Heart left ventricle (tissue), 13 donors: ENCODE measurements at regions not wholly inside any gene's neighbourhood (a gene's known extent, or its start where the extent isn't known, plus 50 kb on each side); places are given as distances from the start of the nearest gene placed in this dataset.

ENCODE experiments used
- CTCF ChIP-seq, 12 donors: fragments of 200-600 bp; sonication (generic) in 4 of 12; IDR thresholded peaks; one replicate each; pipeline versions ENCODE4 v1.5.0 to v1.8.0; 2018 to 2022; ENCODE audit warnings: antibody characterized with exemption in 12 of 12, mild to moderate bottlenecking in 5 of 12
- POLR2A ChIP-seq, 2 donors: fragments of 450-650 bp; IDR thresholded peaks; one replicate each; pipeline ENCODE4 v1.6.1; 2017; ENCODE audit warnings: antibody characterized with exemption in 2 of 2, mild to moderate bottlenecking in 2 of 2, moderate library complexity in 2 of 2
- donor health status: ischemic (EF 13 %, LVEDD 7.1; RV severe dilation, severe dysfunction).
- donor health status: DM: no; HTN: yes; CAD: no.
- donor health status: DM: no; HTN: no; CAD: no.
- donor health status: ischemic (EF 25% LVEDD 6.9; RV normal size, moderate dysfunction).
- donor health status: ischemic (EF 25% LVEDD 5.7; RV mildly dilated, moderate dysfunction).
- donor health status: ischemic (EF 35%, LVEDD 5.7; RV mildly dilated, moderate dysfunction).
- donor health status: nonischemic (EF 11% LVEDD 7.7; RV severe dilation, severe dysfunction).
- donor health status: DM: yes; HTN: yes; CAD: no.
- donor health status: PGD.
- donor health status: ischemic (EF 29% LVEDD 5.4; RV normal size, mild dysfunction).
- donor health status: nonischemic (EF 23%, LVEDD 6.1; RV moderate dilation, normal function).

GRCh38 chr5:98986587-98986986 is 57.8 kb upstream of the CHD1 start:
- TF ChIP-seq CTCF (IDR thresholded peaks at IDR 0.05) (no peak), POLR2A (IDR thresholded peaks at IDR 0.05) (no peak)
